MCF 10A (cell line): ENCODE measurements at regions not wholly inside any gene's neighbourhood (a gene's known extent, or its start where the extent isn't known, plus 50 kb on each side); places are given as distances from the start of the nearest gene placed in this dataset.

ENCODE experiments used
- BruUV-seq: library from RNA; stranded (reverse); fragments of 400-500 nt; replicated peaks from 2 replicates; lab custom pipeline; 2021; lab: Mats Ljungman, UMichigan
- CTCF ChIA-PET: fragments of 300-600 bp; sonication (Branson Sonifier 250); formaldehyde crosslinking; extraction: SDS; loops from one replicate; lab custom pipeline; 2021; ENCODE audit warnings: antibody characterized with exemption, inconsistent platforms; lab: Yijun Ruan, JAX
- POLR2A ChIA-PET: fragments of 300-600, 350-650 bp; sonication (Branson Sonifier 250); formaldehyde crosslinking; extraction: SDS; loops from one replicate; lab custom pipeline; 2020; ENCODE audit warnings: antibody characterized with exemption, inconsistent platforms; lab: Yijun Ruan, JAX
- DNase-seq: peaks from one replicate; pipeline ENCODE4 v3.0.0-alpha.2; 2018; ENCODE audit not compliant: unreplicated experiment
- H3K27ac Mint-ChIP-seq: one replicate; pipeline ENCODE4 v1.8.0; 2022; ENCODE audit warnings: mild to moderate bottlenecking, low read depth, mixed read lengths; ENCODE audit not compliant: unreplicated experiment
- H3K27me3 Mint-ChIP-seq: one replicate; pipeline ENCODE4 v1.8.0; 2022; ENCODE audit warnings: mixed read lengths; ENCODE audit not compliant: insufficient read depth, unreplicated experiment
- H3K36me3 Mint-ChIP-seq: one replicate; pipeline ENCODE4 v1.8.0; 2022; ENCODE audit warnings: mild to moderate bottlenecking, moderate library complexity, mixed read lengths; ENCODE audit not compliant: insufficient read depth, unreplicated experiment
- H3K4me1 Mint-ChIP-seq: one replicate; pipeline ENCODE4 v1.8.0; 2022; ENCODE audit warnings: mixed read lengths; ENCODE audit not compliant: insufficient read depth, unreplicated experiment
- H3K4me3 Mint-ChIP-seq: one replicate; pipeline ENCODE4 v1.8.0; 2022; ENCODE audit warnings: mild to moderate bottlenecking, moderate library complexity, mixed read lengths; ENCODE audit not compliant: unreplicated experiment
- H3K9me3 Mint-ChIP-seq: one replicate; pipeline ENCODE4 v1.8.0; 2022; ENCODE audit warnings: mixed read lengths; ENCODE audit not compliant: unreplicated experiment
- intact Hi-C: fragments of 100-400 bp; cut with micrococcal nuclease; formaldehyde crosslinking; loops from 2 replicates; pipeline ENCODE4 v1.14.1; 2022
- TF ChIP-seq, protein P1 (sequence below): fragments of 200-600 bp; IDR thresholded peaks from one replicate; pipeline ENCODE4 v1.8.0; 2022; ENCODE audit warnings: antibody characterized with exemption, mild to moderate bottlenecking; ENCODE audit not compliant: unreplicated experiment

DNA sequence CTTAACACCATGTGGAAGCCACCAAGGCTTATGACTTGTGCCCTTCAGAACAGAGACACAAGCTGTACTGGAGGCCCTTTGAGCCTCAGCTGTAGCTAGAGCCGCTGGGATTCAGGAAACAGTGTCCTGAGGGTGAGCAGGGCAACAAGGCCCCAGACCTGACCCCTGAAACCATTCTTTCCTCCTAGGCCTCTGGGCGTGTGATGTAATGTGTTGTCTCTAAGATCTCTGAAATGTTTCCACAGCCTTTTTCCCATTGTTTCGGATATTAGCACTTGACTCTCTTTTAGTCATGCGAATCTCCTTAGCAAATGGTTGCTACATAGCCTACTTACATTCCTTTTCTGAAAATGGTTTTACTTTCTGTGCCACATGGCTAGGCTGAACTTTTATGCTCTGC is 114.9 kb downstream of the CD8B2 start:
- ChIA-PET POLR2A (no interaction called here), CTCF (interaction anchor here (0.8 kb wide), 1 partner anchor 30 kb away, joined by 3 read pairs; no protein-coding TSS in a partner anchor)
- TF ChIP-seq, protein P1, sequence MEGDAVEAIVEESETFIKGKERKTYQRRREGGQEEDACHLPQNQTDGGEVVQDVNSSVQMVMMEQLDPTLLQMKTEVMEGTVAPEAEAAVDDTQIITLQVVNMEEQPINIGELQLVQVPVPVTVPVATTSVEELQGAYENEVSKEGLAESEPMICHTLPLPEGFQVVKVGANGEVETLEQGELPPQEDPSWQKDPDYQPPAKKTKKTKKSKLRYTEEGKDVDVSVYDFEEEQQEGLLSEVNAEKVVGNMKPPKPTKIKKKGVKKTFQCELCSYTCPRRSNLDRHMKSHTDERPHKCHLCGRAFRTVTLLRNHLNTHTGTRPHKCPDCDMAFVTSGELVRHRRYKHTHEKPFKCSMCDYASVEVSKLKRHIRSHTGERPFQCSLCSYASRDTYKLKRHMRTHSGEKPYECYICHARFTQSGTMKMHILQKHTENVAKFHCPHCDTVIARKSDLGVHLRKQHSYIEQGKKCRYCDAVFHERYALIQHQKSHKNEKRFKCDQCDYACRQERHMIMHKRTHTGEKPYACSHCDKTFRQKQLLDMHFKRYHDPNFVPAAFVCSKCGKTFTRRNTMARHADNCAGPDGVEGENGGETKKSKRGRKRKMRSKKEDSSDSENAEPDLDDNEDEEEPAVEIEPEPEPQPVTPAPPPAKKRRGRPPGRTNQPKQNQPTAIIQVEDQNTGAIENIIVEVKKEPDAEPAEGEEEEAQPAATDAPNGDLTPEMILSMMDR = no peak
- no TSS peak for BruUV-seq
- intact Hi-C loops = no loop called here
- H3K36me3 Mint-ChIP-seq = no peaks in the 10 kb centered on the region
- no peaks in the 10 kb centered on the region for H3K27me3 Mint-ChIP-seq
- H3K27ac Mint-ChIP-seq = no peak overlapping the region
- no peaks in the 10 kb centered on the region for H3K9me3 Mint-ChIP-seq
- DNase-seq = no peak
- H3K4me1 Mint-ChIP-seq = no peaks in the 10 kb centered on the region
- H3K4me3 Mint-ChIP-seq = no peak overlapping the region

DNA sequence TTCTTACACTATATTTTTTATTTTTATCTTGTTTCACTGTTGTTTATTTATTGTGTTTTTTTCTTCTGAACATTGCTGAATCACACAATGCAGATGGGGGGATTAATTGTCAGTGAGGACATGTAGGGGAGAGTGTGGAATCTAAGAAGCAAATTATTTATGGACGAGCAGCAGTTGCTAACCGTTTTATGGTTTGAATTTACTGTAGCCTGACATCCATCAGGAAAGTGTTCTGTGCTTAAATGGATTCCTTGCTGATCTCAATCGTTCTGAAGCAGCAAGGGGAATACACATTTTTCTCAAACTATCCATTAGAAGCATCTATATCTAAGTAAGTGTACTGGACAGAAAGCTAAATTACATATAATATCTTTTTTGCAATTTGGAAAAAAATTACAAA is 119.5 kb downstream of the CD8B2 start:
- Mint-ChIP-seq H3K4me1 (no peaks in the 10 kb centered on the region), H3K36me3 (no peaks in the 10 kb centered on the region), H3K4me3 (no peak overlapping the region), H3K27me3 (no peaks in the 10 kb centered on the region), H3K27ac (no peak overlapping the region), H3K9me3 (no peaks in the 10 kb centered on the region)
- no peak for DNase-seq
- no TSS peak for BruUV-seq
- ChIA-PET CTCF (no interaction called here), POLR2A (no interaction called here)
- TF ChIP-seq, protein P1 = no peak
- intact Hi-C loops = no loop called here

DNA sequence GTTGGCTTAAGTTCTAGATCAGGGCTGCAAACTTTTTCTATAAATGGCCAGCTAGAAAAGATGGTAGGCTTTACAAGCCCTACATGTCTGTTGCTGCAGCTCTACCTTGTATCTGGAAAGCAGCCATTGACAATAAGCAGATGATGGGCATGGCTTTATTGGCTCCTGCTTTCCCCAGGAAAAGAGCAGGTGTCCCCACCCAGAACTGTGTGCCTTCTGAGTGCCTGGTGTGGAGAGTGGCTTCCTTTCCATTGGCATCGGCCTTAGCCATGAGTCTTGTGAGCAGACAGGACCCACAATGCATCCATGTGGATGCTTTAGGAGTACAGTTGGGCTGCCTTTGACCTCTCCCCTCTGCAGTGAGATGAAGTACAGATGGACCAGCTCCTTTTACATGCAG is 120.2 kb downstream of the CD8B2 start:
- H3K4me3 Mint-ChIP-seq = no peak overlapping the region
- no peaks in the 10 kb centered on the region for H3K27me3 Mint-ChIP-seq
- no TSS peak for BruUV-seq
- no peak for DNase-seq
- H3K4me1 Mint-ChIP-seq = no peaks in the 10 kb centered on the region
- ChIA-PET CTCF (no interaction called here), POLR2A (no interaction called here)
- no peaks in the 10 kb centered on the region for H3K9me3 Mint-ChIP-seq
- TF ChIP-seq, protein P1 = no peak
- H3K27ac Mint-ChIP-seq = no peak overlapping the region
- no peaks in the 10 kb centered on the region for H3K36me3 Mint-ChIP-seq
- intact Hi-C loops = no loop called here

DNA sequence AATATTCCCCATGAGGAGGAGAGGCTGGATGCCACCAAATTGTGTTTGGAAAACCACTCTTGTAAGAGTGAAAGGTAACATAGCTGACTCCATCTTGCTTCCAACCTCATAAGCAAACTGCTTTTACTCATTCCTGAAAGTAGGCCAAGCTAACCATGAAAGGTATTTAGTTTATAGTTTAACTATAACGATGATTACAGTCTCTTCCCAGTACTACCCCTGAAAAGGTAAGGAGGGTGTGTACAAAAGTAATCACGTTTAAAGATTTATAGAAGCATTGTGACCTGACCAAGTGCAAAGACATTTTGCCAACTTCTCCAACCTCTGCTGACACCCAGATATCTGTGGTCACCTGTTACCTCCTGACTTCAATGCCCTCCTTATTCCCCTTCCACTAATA is 122.6 kb downstream of the CD8B2 start:
- Mint-ChIP-seq H3K9me3 (no peaks in the 10 kb centered on the region), H3K27me3 (no peaks in the 10 kb centered on the region), H3K27ac (no peak overlapping the region), H3K4me3 (no peak overlapping the region), H3K4me1 (no peaks in the 10 kb centered on the region), H3K36me3 (no peaks in the 10 kb centered on the region)
- TF ChIP-seq, protein P1 = no peak
- intact Hi-C loops = no loop called here
- no peak for DNase-seq
- POLR2A ChIA-PET = interaction anchor here (0.7 kb wide), 1 partner anchor 957 kb away, joined by 3 read pairs; no protein-coding TSS in a partner anchor
- BruUV-seq = no TSS peak
- CTCF ChIA-PET = no interaction called here
